SH-SY5Y (cell line): ENCODE measurements at regions not wholly inside any gene's neighbourhood (a gene's known extent, or its start where the extent isn't known, plus 50 kb on each side); places are given as distances from the start of the nearest gene placed in this dataset.

Source experiments
- GATA2 ChIP-seq: IDR thresholded peaks from 2 replicates; pipeline ENCODE4 v1.6.1; 2011; ENCODE audit warnings: mild to moderate bottlenecking, low read depth, low read length
- GATA3 ChIP-seq: IDR thresholded peaks from 2 replicates; pipeline ENCODE4 v1.6.1; 2011; ENCODE audit warnings: low read depth, mild to moderate bottlenecking, low read length, moderate library complexity

DNA sequence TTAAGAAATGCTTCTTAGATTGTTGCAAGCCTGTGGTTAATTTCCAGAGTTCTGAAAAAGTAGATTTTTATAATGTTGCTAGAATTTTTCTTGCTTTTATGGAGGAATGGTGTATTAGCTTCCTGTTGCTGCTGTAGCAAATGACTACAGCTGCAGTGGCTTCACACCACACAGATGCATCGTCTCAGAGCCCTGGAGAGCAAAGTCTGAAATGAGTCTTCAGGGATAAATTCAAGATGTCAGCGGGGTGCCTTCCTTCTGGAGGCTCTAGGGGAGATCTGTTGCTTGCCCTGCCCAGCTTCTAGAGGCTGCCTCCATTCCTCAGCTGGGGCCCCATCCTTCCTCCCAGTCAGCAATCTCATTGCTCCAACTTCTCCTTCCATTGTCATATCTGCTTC is 187.8 kb downstream of the ZNF516 start:
- no peak for TF ChIP-seq GATA2
- no peak for TF ChIP-seq GATA3

DNA sequence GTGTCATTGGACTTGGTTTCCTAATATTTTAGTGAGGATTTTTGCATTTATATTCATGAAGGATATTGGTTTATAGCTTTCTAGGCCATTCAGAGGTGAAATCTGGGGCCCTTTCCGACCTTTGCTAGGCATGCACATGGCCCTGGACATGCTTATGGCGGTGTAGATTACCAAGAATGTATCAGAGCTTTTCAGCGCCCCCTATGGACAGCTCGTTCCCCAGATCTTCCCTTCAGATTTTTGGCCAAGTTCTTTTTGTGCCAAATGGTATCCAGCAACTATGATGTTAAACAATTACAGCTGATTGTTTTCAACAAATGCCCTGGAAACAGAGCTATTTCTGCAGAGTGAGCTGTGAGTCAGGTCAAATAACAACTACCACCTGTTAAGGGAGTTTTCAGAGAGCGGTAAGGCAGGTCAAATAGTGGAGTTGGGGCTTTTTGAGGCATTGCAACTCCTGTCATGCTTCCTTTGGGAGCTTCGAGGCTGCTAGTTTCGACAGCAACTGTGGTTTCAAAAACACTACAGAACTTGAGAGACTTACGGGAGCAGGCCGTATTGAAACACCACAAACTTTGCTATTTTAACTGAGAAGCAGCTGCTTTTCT is 188.3 kb downstream of the ZNF516 start:
- TF ChIP-seq GATA2 (no peak), GATA3 (no peak)

DNA sequence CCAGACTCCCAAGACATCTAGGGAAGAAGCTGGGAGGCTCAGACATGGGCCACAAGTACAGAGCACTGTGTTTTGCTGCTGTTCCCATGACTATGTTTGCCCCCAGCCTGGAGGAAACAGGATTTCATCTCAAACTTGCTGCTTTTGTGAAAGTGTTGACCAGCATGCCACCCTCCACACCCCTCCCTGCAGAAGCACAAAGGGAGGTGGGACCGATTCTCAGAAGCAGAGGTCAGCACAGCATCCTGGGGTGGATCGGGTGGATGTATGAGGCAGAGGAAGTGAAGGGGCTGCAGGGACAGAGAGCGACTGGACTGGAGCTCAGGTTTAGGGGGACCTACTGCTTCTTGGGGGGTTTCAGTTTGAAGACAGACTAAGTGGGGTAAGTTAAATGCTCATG is 209.2 kb downstream of the ZNF516 start:
- TF ChIP-seq GATA2 (no peak), GATA3 (no peak)

DNA sequence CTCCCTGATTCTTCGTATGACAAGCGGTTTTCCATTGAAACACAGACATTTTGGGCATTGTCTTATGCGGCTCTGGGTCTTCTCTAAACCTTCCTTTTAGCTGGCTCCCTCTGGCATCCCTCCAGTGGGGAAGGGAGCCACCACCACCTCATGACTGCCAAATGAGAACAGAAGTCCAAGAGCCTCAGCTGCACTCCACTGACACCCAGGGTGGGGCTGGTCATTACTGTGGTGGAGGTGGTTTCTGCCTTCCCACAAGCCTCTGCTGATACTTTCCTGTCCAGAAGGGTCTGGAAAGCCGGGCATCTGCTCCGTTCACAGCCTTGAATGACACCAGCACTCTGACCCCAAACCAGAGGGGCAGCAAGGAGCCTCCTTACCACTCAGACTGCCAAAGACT is 213.5 kb downstream of the ZNF516 start:
- TF ChIP-seq GATA2 (no peak), GATA3 (no peak)

DNA sequence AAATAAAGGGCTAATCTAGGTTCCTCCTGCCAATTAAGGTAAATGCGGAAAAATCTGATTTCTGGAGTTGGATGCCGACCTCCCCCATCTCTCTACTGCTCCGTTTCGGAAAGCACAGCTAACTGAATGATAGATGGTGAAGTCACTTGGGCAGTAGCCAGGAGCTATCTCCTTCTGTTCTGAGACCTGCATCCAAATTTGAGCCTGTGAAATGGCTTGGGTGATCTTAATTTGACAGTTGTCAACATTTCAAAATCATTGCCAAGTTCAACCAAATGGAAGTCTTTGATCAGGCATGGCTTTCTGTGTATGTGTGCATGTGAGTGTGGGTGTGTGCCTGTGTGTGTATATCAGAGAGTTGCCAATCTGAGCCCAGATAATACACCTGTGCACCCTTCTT is 217.2 kb downstream of the ZNF516 start:
- TF ChIP-seq GATA3 (no peak), GATA2 (no peak)

DNA sequence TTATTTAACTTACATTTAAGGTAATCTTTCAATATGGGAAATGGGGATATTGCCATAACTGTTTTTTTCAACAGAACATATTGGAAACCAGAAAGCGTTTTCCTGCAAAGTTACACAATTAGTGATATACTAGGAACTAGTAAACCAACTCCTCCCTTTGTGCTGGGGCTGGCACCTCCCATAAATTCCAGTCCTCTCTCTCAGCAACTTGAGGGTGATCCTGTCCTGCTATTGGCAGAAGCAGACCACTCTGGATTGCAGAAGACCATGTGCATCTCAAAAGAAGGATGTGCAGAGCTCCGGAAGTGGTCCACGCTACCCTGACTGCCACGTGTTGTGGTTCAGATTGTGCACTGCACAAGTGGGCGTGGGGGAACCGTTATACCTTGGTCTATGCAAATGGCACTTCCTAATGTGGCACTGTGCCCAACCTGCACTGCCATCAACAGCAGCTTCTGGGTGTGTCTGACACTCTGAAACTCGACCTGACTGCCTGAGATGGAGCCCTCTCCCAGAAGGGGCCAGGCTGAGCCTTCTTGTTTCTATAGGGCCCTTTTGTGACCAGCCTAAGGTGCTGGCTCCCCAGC is 219.2 kb downstream of the ZNF516 start:
- TF ChIP-seq GATA3: no peak

DNA sequence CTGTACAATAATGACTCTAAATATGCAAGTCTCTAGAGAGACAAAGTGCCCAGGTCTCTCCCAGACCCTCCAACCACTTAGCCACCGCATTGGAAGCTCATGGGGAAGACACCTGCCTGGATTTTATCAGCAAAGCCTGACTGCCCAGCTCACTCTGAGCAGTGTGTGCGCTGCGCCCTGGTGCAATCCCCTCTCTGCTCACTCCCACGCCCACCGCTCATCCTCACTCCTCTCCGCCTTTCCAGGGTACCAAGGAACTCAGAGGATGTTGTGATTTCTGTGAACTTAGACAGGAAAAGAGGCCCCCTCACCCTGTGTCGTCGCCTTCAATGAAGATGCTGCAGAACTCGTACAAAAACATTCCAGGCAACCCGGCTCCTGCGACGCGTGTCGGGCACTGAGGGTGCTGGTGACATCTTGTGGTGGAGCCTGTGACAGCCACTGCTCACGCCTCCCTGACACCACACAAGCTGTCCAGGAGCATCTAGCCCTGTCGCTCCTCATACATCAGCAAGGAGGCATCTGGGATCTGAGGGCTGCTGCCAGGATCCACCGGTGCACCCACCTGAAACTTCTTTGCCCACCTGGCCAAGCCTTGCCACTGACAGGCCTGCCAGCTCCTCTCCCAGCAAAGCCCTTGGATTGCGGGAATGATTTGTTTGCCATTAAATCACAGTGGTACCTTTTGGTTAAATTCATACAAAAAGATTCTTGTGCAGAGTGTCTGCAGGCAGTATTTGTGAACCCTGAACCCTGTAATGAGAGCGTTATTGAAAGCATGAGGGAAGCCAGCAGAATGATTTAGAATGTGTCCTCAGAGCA is 220.4 kb downstream of the ZNF516 start:
- TF ChIP-seq GATA2: no peak
- TF ChIP-seq GATA3: no peak

DNA sequence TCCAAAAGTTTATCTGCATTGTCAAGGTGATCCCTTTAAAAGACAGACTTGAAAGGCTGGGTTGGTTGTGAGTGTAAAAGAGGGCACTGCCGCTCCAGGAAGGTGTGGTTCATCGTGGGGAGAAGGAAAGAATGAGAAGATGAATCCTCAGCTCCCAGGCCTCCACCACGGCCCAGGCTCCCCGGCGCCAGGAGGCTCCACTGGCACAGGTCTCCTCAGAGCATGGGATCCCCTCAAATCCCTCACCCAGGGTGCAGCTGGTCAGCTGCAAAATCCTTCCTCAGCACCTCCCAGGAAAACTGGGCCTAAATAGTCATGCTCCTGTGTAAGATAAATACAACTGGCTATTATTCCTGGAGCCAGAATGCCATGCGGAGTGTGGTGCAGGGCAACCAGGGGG is 221.1 kb downstream of the ZNF516 start:
- TF ChIP-seq GATA2 (no peak), GATA3 (no peak)

DNA sequence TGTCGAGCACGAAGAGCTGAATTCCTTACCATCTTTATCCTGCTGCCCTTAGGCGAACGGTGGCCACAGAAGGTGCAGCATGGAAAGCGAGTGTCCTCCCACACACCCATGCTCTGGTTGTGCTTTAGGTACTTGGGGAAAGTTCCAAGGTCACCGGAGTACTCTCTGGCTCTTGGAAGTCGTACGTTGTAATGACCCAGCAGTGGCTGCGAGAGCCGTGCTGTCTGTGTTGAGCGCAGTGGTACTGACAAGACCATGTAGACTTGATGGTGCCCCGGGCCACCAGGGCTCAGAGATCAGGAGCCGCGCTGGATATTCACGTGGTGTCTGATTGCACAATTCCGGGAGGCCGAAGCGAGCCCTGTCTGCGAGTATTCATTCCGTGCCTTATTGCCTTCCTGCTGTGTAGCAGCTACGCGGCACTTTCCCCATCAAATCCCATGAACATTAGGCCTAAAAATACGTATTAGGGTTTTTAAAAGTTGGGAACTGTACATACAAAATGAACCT is 222.0 kb downstream of the ZNF516 start:
- TF ChIP-seq GATA2 (no peak), GATA3 (no peak)

DNA sequence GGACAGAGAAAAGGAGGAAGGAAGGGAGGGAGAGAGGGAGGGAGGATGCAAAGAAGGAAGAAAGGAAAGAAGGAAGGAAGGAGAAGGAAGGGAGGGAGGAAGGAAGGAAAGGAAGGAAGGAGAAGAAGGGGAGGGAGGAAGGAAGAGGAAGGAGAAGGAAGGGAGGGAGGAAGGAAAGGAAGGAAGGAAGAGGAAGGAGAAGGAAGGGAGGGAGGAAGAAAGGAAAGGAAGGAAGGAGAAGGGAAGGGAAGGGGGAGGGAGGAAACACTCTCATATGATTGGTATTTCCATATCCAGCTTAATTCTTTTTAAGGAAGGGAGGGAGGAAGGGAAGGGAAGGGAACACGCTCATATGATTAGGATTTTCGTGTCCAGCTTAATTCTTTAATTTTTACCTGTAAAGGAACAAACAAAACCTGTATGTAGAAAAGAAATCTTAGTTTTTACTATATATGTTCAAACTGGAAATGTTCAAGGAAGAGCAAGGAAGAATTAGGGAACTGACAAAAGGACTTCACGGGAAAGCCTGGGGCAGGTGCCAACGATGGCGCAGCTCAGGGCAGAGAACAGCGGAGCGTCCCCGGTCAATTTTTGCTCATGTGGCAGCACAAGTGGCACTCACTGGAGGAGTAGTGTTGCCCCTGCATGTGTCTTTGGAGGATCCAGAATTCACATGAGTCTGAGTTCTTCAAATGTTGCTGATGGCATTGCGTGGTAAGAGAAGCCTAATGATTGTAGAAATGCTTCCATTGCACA is 228.6 kb downstream of the ZNF516 start:
- TF ChIP-seq GATA2 (no peak), GATA3 (no peak)

DNA sequence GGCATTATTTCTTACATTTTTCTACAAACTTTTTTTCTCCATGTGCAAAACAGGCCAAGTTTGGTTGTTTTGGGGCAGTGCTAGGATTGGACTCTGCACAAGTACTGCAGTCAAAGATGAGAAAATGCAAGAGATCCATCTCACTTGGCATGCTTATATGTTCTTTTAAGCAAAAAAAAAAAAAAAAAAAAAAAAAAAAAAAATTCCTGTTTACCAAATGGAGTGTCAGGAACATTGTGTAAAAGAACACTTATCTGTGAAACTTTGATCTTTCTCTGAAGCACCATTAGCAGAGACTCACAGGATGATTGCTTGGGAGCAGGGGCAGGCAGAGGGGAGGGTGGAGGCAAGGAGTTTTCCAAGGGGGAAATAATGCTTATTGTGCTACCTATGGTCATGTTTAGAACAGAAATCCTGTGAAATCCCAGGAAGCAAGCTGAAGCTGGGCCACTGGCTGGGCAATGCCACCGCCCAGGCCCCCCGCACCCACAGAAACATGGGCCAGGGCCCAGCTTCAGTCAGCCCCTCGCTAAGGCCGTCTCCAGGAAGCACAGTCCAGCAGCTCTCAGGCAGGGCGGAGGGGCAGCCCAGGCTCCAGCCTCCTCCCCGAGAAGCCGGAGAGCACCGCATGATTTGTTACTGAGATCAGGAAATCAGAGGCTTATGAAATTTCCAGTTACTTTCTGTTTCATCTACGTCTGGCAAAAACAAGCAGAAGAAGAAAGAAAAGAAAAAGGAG is 229.4 kb downstream of the ZNF516 start:
- TF ChIP-seq GATA2 (no peak), GATA3 (no peak)

DNA sequence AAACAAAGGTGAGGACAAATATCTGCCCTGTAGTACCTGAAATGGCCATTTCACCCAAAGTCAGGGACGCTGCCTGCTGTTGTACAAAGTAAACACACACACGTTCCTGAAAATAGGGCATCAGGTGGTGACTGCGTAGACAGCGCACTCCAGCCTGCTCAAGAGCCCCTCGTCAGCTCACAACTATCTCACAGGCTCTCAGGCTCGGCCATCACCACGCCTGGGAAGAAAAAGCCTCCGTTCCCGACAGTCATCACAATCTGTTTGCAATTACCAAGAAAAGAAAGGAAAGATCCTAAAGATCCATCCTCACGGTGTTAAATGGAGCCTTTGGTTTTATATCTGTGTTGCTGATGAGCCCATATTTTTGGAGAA is 230.2 kb downstream of the ZNF516 start:
- TF ChIP-seq GATA2: no peak
- TF ChIP-seq GATA3: no peak

DNA sequence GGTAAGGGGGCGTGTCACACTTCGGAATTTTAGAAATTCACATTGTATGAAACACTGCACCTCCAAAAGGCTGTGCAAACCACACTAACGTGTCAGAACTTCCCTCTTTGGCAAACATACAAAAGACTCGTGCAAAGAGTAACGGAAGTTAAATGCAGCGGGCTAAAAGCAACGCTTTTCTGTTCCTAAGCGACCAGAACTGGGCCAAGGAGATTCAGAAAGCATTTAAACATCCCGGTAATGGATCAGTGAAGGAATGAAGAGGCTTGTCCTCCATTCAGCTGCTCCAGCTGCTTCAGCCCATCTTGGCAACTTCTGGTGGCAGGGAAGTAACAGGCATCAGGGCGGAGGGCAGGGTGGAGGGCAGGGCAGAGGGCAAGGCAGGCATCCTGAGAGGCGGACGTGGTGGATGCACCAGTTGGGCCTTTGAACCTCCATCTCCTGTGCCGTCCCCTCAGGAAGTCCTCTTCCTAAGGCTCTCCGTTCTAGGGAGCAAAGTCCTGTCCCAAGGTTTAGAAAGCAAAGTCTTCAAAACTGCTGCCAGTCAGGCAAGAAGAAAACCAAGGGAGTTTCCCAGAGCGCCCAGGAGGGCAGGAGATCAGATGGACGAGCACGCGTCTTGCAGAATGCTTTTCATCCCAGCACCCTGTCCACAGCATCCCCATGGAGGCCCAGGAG is 230.7 kb downstream of the ZNF516 start:
- no peak for TF ChIP-seq GATA2
- no peak for TF ChIP-seq GATA3
